Brain microvascular endothelial cell (primary cell): ENCODE measurements at regions not wholly inside any gene's neighbourhood (a gene's known extent, or its start where the extent isn't known, plus 50 kb on each side); places are given as distances from the start of the nearest gene placed in this dataset.
A peak's percentile ranks its signal among the peaks of the same experiment; 100 is the strongest.

ENCODE experiments used
- DNase-seq: peaks from one replicate; pipeline ENCODE4 v3.0.0-alpha.2; 2020
- H3K27ac ChIP-seq: fragments of 250-450 bp; sonication (Bioruptor Pico); 2 replicates; pipeline ENCODE4 v1.5.1; 2020; ENCODE audit warnings: mild to moderate bottlenecking, moderate library complexity
- H3K27me3 ChIP-seq: fragments of 250-450 bp; sonication (Bioruptor Pico); replicated peaks from 2 replicates; pipeline ENCODE4 v1.5.1; 2020; ENCODE audit warnings: mild to moderate bottlenecking
- H3K36me3 ChIP-seq: fragments of 250-450 bp; sonication (Bioruptor Pico); replicated peaks from 2 replicates; pipeline ENCODE4 v1.5.1; 2020; ENCODE audit warnings: mild to moderate bottlenecking
- H3K4me3 ChIP-seq: 2 replicates; pipeline ENCODE4 v1.5.1; 2011; ENCODE audit warnings: low read depth, mild to moderate bottlenecking, control low read depth, low read length, moderate library complexity
- in situ Hi-C: cut with HindIII; loops from 2 replicates; pipeline ENCODE4 v1.10.0; 2017; ENCODE audit warnings: low sequenced_read_pairs, low pct_ligation_motif_present
- TF ChIP-seq, protein P1 (sequence below): IDR thresholded peaks from 2 replicates; pipeline ENCODE4 v1.5.1; 2011; ENCODE audit warnings: low read depth, mild to moderate bottlenecking, moderate library complexity, low read length, control low read depth, inconsistent platforms; ENCODE audit errors: missing control alignments

GRCh38 chr6:9468277-9468676 is 946.6 kb downstream of the TFAP2A start:
- in situ Hi-C loops, result no loop called here
- DNase-seq, result no peak
- no peaks in the 10 kb centered on the region for H3K27me3 ChIP-seq
- H3K36me3 ChIP-seq, result no peaks in the 10 kb centered on the region
- no peak overlapping the region for H3K27ac ChIP-seq
- TF ChIP-seq, protein P1, sequence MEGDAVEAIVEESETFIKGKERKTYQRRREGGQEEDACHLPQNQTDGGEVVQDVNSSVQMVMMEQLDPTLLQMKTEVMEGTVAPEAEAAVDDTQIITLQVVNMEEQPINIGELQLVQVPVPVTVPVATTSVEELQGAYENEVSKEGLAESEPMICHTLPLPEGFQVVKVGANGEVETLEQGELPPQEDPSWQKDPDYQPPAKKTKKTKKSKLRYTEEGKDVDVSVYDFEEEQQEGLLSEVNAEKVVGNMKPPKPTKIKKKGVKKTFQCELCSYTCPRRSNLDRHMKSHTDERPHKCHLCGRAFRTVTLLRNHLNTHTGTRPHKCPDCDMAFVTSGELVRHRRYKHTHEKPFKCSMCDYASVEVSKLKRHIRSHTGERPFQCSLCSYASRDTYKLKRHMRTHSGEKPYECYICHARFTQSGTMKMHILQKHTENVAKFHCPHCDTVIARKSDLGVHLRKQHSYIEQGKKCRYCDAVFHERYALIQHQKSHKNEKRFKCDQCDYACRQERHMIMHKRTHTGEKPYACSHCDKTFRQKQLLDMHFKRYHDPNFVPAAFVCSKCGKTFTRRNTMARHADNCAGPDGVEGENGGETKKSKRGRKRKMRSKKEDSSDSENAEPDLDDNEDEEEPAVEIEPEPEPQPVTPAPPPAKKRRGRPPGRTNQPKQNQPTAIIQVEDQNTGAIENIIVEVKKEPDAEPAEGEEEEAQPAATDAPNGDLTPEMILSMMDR, result no peak
- H3K4me3 ChIP-seq, result no peak overlapping the region

DNA sequence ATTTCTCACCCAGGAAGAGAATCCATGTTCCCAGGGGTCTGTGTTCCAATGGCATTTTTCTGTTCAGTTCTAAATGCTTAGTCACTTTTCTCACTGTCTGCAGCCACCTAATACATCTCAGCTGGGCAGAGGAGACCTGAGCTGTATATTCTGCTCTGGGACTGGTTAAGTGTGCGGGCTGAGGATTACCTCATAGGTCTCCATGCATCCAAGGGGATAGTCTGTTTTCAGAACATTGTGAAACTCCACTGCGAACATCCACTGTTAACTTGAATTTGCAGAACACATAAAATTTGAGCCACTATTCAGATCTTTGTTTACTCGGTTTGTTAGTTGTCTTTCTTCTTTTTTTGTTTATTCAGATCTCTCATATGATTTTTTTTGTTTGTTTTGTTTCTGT is 947.1 kb downstream of the TFAP2A start:
- in situ Hi-C loops, result no loop called here

GRCh38 chr6:9464583-9464982 is 950.3 kb downstream of the TFAP2A start:
- in situ Hi-C loops, result no loop called here
- H3K36me3 ChIP-seq, result no peaks in the 10 kb centered on the region
- no peak for DNase-seq
- H3K27me3 ChIP-seq, result no peaks in the 10 kb centered on the region
- TF ChIP-seq, protein P1, result no peak
- H3K27ac ChIP-seq, result no peak overlapping the region
- H3K4me3 ChIP-seq, result no peak overlapping the region

More for the DNA sequence above, 947.1 kb downstream of the TFAP2A start:
- Histone ChIP-seq H3K36me3 (no peaks in the 10 kb centered on the region), H3K27ac (no peak overlapping the region), H3K4me3 (no peak overlapping the region), H3K27me3 (no peaks in the 10 kb centered on the region)
- TF ChIP-seq, protein P1, result no peak
- DNase-seq, result peak; percentile 78

DNA sequence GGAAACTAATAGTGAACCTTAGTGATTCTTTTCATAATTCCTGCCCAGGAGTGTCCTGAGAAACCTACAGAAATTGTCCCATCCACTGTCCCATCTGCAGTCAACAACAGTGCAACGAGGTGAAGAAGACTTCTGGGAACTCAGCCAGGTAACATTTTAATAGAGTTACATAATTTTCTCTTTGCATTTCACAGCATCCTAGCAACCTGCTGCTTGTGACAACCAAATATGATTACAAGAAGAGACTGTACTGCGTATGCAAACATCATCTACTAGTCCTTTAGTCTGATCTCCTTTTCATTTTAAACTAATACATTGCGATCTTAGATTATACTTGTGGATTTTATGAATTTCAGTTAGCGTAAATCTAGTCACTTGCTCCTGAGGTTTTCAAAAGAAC is 951.6 kb downstream of the TFAP2A start:
- TF ChIP-seq, protein P1, result no peak
- Histone ChIP-seq H3K27ac (no peak overlapping the region), H3K4me3 (no peak overlapping the region), H3K27me3 (no peaks in the 10 kb centered on the region), H3K36me3 (no peaks in the 10 kb centered on the region)
- DNase-seq, result no peak
- in situ Hi-C loops, result no loop called here

GRCh38 chr6:9461188-9461587 is 953.7 kb downstream of the TFAP2A start:
- no peak for DNase-seq
- Histone ChIP-seq H3K27me3 (no peaks in the 10 kb centered on the region), H3K27ac (no peak overlapping the region), H3K36me3 (no peaks in the 10 kb centered on the region), H3K4me3 (no peak overlapping the region)
- TF ChIP-seq, protein P1, result no peak
- in situ Hi-C loops, result no loop called here

GRCh38 chr6:9458424-9458823 is 956.5 kb downstream of the TFAP2A start:
- H3K4me3 ChIP-seq, result no peak overlapping the region
- TF ChIP-seq, protein P1, result no peak
- no peaks in the 10 kb centered on the region for H3K27me3 ChIP-seq
- DNase-seq, result no peak
- in situ Hi-C loops, result no loop called here
- no peaks in the 10 kb centered on the region for H3K36me3 ChIP-seq
- H3K27ac ChIP-seq, result no peak overlapping the region
